NT2/D1 (cell line): ENCODE measurements at regions not wholly inside any gene's neighbourhood (a gene's known extent, or its start where the extent isn't known, plus 50 kb on each side); places are given as distances from the start of the nearest gene placed in this dataset.

Source experiments
- DNase-seq: peaks from one replicate; pipeline ENCODE4 v3.0.0-alpha.2; 2011; ENCODE audit warnings: low read depth, low spot score
- H3K27me3 ChIP-seq: 2 replicates; pipeline ENCODE4 v1.6.0; 2011; ENCODE audit warnings: mild to moderate bottlenecking; ENCODE audit not compliant: insufficient read length, insufficient read depth
- H3K36me3 ChIP-seq: 2 replicates; pipeline ENCODE4 v1.6.1; 2011; ENCODE audit warnings: mild to moderate bottlenecking, low read length, mixed read lengths; ENCODE audit not compliant: insufficient read depth, insufficient read length
- H3K4me1 ChIP-seq: 2 replicates; pipeline ENCODE4 v1.5.1; 2011; ENCODE audit not compliant: insufficient read depth, insufficient read length
- H3K4me3 ChIP-seq: 2 replicates; pipeline ENCODE4 v1.5.1; 2011; ENCODE audit warnings: low read depth; ENCODE audit not compliant: insufficient read length
- H3K9ac ChIP-seq: 2 replicates; pipeline ENCODE4 v1.6.0; 2011; ENCODE audit warnings: low read depth; ENCODE audit not compliant: insufficient read length
- H3K9me3 ChIP-seq: 2 replicates; pipeline ENCODE4 v1.5.1; 2011; ENCODE audit warnings: mild to moderate bottlenecking, low read length; ENCODE audit not compliant: insufficient read depth
- SUZ12 ChIP-seq: IDR thresholded peaks from 2 replicates; pipeline ENCODE4 v1.6.1; 2011; ENCODE audit not compliant: insufficient read length, insufficient read depth; ENCODE audit errors: extremely low read depth
- YY1 ChIP-seq: IDR thresholded peaks from 2 replicates; pipeline ENCODE4 v1.6.1; 2011; ENCODE audit not compliant: insufficient read length, insufficient read depth
- ZNF274 ChIP-seq: IDR thresholded peaks from 2 replicates; pipeline ENCODE4 v1.6.1; 2011; ENCODE audit warnings: mild to moderate bottlenecking, low read depth, low read length

- H3K27me3 ChIP-seq = no peaks in the 10 kb centered on the region
- H3K9ac ChIP-seq = no peak overlapping the region
- H3K4me3 ChIP-seq = no peak overlapping the region
- H3K9me3 ChIP-seq = no peaks in the 10 kb centered on the region
- H3K36me3 ChIP-seq = no peaks in the 10 kb centered on the region
- DNase-seq = no peak
- H3K4me1 ChIP-seq = no peaks in the 10 kb centered on the region
- TF ChIP-seq SUZ12 (no peak), YY1 (no peak), ZNF274 (no peak)
Measured at GRCh38 chr14:53896726-53897125, 59.9 kb downstream of the BMP4 start.

GRCh38 chr14:53894456-53894855 is 62.2 kb downstream of the BMP4 start:
- Histone ChIP-seq H3K4me3 (no peak overlapping the region), H3K9ac (no peak overlapping the region), H3K27me3 (no peaks in the 10 kb centered on the region), H3K4me1 (peaks cover 2% of the 10 kb centered on the region), H3K36me3 (no peaks in the 10 kb centered on the region), H3K9me3 (no peaks in the 10 kb centered on the region)
- DNase-seq = no peak
- TF ChIP-seq ZNF274 (no peak), SUZ12 (no peak), YY1 (no peak)

- peaks cover 2% of the 10 kb centered on the region for H3K4me1 ChIP-seq
- H3K4me3 ChIP-seq = no peak overlapping the region
- H3K9ac ChIP-seq = no peak overlapping the region
- H3K27me3 ChIP-seq = no peaks in the 10 kb centered on the region
- no peaks in the 10 kb centered on the region for H3K9me3 ChIP-seq
- TF ChIP-seq SUZ12 = no peak
- TF ChIP-seq ZNF274 = no peak
- no peak for TF ChIP-seq YY1
- no peaks in the 10 kb centered on the region for H3K36me3 ChIP-seq
- DNase-seq = no peak
Measured at GRCh38 chr14:53893374-53893773, 63.3 kb downstream of the BMP4 start.

- Histone ChIP-seq H3K9ac (no peak overlapping the region), H3K4me1 (peaks cover 2% of the 10 kb centered on the region), H3K4me3 (no peak overlapping the region), H3K27me3 (no peaks in the 10 kb centered on the region), H3K36me3 (no peaks in the 10 kb centered on the region), H3K9me3 (no peaks in the 10 kb centered on the region)
- peak; percentile 73 for DNase-seq
- TF ChIP-seq ZNF274 (no peak), SUZ12 (no peak), YY1 (no peak)
Measured at GRCh38 chr14:53890611-53891101, 66.0 kb downstream of the BMP4 start.

- Histone ChIP-seq H3K27me3 (no peaks in the 10 kb centered on the region), H3K36me3 (no peaks in the 10 kb centered on the region), H3K4me1 (peaks cover 2% of the 10 kb centered on the region), H3K9ac (no peak overlapping the region), H3K4me3 (no peak overlapping the region), H3K9me3 (no peaks in the 10 kb centered on the region)
- TF ChIP-seq ZNF274 (no peak), YY1 (no peak), SUZ12 (no peak)
- no peak for DNase-seq
Measured at GRCh38 chr14:53888535-53889386, 67.9 kb downstream of the BMP4 start.

- no peaks in the 10 kb centered on the region for H3K9me3 ChIP-seq
- DNase-seq = no peak
- H3K27me3 ChIP-seq = no peaks in the 10 kb centered on the region
- H3K36me3 ChIP-seq = no peaks in the 10 kb centered on the region
- no peak overlapping the region for H3K4me3 ChIP-seq
- H3K4me1 ChIP-seq = peaks cover 2% of the 10 kb centered on the region
- TF ChIP-seq ZNF274 (no peak), SUZ12 (no peak)
- H3K9ac ChIP-seq = no peak overlapping the region
Measured at GRCh38 chr14:53885136-53885640, 71.4 kb downstream of the BMP4 start.

- Histone ChIP-seq H3K9me3 (no peaks in the 10 kb centered on the region), H3K27me3 (no peaks in the 10 kb centered on the region), H3K9ac (no peak overlapping the region), H3K36me3 (no peaks in the 10 kb centered on the region), H3K4me3 (no peak overlapping the region), H3K4me1 (peaks cover 2% of the 10 kb centered on the region)
- TF ChIP-seq ZNF274 (no peak), YY1 (no peak), SUZ12 (no peak)
- DNase-seq = no peak
Measured at GRCh38 chr14:53884601-53885000, 72.0 kb downstream of the BMP4 start.
